Keratinocyte (primary cell): ENCODE measurements at regions not wholly inside any gene's neighbourhood (a gene's known extent, or its start where the extent isn't known, plus 50 kb on each side); places are given as distances from the start of the nearest gene placed in this dataset.

Source experiments
- DNase-seq: peaks from one replicate; pipeline ENCODE4 v3.0.0-alpha.2; 2011; ENCODE audit warnings: low read depth, missing footprints, low spot score
- FAIRE-seq: peaks from 2 replicates; lab custom pipeline; 2011; peaks lifted over from hg19 to GRCh38; lab: Jason Lieb, UNC
- H2AFZ ChIP-seq: 2 replicates; pipeline ENCODE4 v1.6.0; 2012; ENCODE audit warnings: low read length, control low read depth, inconsistent platforms; ENCODE audit not compliant: control insufficient read depth
- H3K27ac ChIP-seq: 2 replicates; pipeline ENCODE4 v1.5.1; 2011; ENCODE audit warnings: low read length; ENCODE audit not compliant: control insufficient read depth, insufficient read depth
- H3K27me3 ChIP-seq: 3 replicates; pipeline ENCODE4 v1.6.0; 2011; ENCODE audit warnings: low read length; ENCODE audit not compliant: control insufficient read depth, insufficient read depth; ENCODE audit errors: extremely low read depth
- H3K36me3 ChIP-seq, 2 experiments: 2 replicates in 1 of 2; 3 replicates in 1 of 2; pipeline ENCODE4 v1.5.1; 2011; ENCODE audit warnings: low read length in 2 of 2, mild to moderate bottlenecking in 1 of 2; ENCODE audit not compliant: control insufficient read depth in 2 of 2, insufficient read depth in 2 of 2; ENCODE audit errors: extremely low read depth in 1 of 2
- H3K4me1 ChIP-seq: 3 replicates; pipeline ENCODE4 v1.5.1; 2011; ENCODE audit warnings: low read length; ENCODE audit not compliant: control insufficient read depth, insufficient read depth; ENCODE audit errors: extremely low read depth
- H3K4me2 ChIP-seq: 3 replicates; pipeline ENCODE4 v1.6.0; 2011; ENCODE audit warnings: low read depth, low read length; ENCODE audit not compliant: control insufficient read depth, insufficient read depth; ENCODE audit errors: extremely low read depth
- H3K4me3 ChIP-seq, 3 experiments: fragments of 200-600 bp in 1 of 3; sonication (generic) in 1 of 3; 2 replicates in 2 of 3; 3 replicates in 1 of 3; pipeline ENCODE4 v1.5.1; 2011 to 2016; ENCODE audit warnings: low read length in 3 of 3, mild to moderate bottlenecking in 3 of 3, control low read depth in 2 of 3, inconsistent platforms in 1 of 3, low read depth in 1 of 3, mixed read lengths in 1 of 3, mixed run types in 1 of 3, moderate library complexity in 1 of 3; ENCODE audit not compliant: control insufficient read depth in 2 of 3, insufficient read depth in 2 of 3; ENCODE audit errors: extremely low read depth in 1 of 3
- H3K79me2 ChIP-seq: 2 replicates; pipeline ENCODE4 v1.6.0; 2012; ENCODE audit warnings: low read length; ENCODE audit not compliant: control insufficient read depth, insufficient read depth
- H3K9ac ChIP-seq: 3 replicates; pipeline ENCODE4 v1.6.0; 2011; ENCODE audit warnings: low read length; ENCODE audit not compliant: control insufficient read depth, insufficient read depth; ENCODE audit errors: extremely low read depth
- H3K9me1 ChIP-seq: 3 replicates; pipeline ENCODE4 v1.6.0; 2011; ENCODE audit warnings: low read length; ENCODE audit not compliant: control insufficient read depth, insufficient read depth; ENCODE audit errors: extremely low read depth
- H3K9me3 ChIP-seq: 2 replicates; pipeline ENCODE4 v1.5.1; 2012; ENCODE audit warnings: low read depth, low read length; ENCODE audit not compliant: control insufficient read depth
- H4K20me1 ChIP-seq: 3 replicates; pipeline ENCODE4 v1.6.0; 2011; ENCODE audit warnings: low read length; ENCODE audit not compliant: control insufficient read depth, insufficient read depth; ENCODE audit errors: extremely low read depth
- CTCF ChIP-seq, 3 experiments: IDR thresholded peaks in 1 of 3; conservative IDR thresholded peaks in 1 of 3; optimal IDR thresholded peaks in 1 of 3; 2 replicates in 2 of 3; 3 replicates in 1 of 3; pipeline versions ENCODE3 to v1.5.1; 2011; ENCODE audit warnings: low read length in 3 of 3, mild to moderate bottlenecking in 3 of 3, moderate library complexity in 2 of 3, control low read depth in 1 of 3, inconsistent platforms in 1 of 3; ENCODE audit not compliant: insufficient read depth in 2 of 3; ENCODE audit errors: extremely low read depth in 1 of 3
- EZH2 ChIP-seq: IDR thresholded peaks from one replicate; pipeline ENCODE4 v1.6.1; 2012; ENCODE audit warnings: inconsistent platforms, mild to moderate bottlenecking, low read length, moderate library complexity
- dilution Hi-C: fragments of 300-500 bp; cut with MboI; formaldehyde crosslinking; loops from one replicate; pipeline ENCODE4 v1.7.0; 2020; ENCODE audit warnings: low sequenced_read_pairs; ENCODE audit not compliant: extremely low pct_ligation_motif_present

- no peak overlapping the region for H2AFZ ChIP-seq
- no peak overlapping the region for H3K4me2 ChIP-seq
- no peak overlapping the region for H3K27ac ChIP-seq
- no peaks in the 10 kb centered on the region for H3K4me1 ChIP-seq
- dilution Hi-C loops = no loop called here
- no peaks in the 10 kb centered on the region for H3K27me3 ChIP-seq
- no peak overlapping the region for H3K9ac ChIP-seq
- H3K4me3 ChIP-seq = no peak overlapping the region
- DNase-seq (no peak), FAIRE-seq (no peak)
- H3K9me3 ChIP-seq = peaks cover 1% of the 10 kb centered on the region
- no peaks in the 10 kb centered on the region for H3K79me2 ChIP-seq
- TF ChIP-seq EZH2 (no peak), CTCF (optimal IDR thresholded peaks at IDR 0.05 in 1 of 3, IDR thresholded peaks at IDR 0.05 in 1 of 3, conservative IDR thresholded peaks at IDR 0.05 in 1 of 3; ENCODE audit: extremely low read depth in 1 of 3, insufficient read depth in 2 of 3, low read length in 3 of 3) (no peak)
- no peaks in the 10 kb centered on the region for H3K9me1 ChIP-seq
- no peaks in the 10 kb centered on the region for H4K20me1 ChIP-seq
- H3K36me3 ChIP-seq = no peaks in the 10 kb centered on the region
These were observed 405.5 kb upstream of the ADGRB3 start for GRCh38 chr6:68229566-68229965.

- Histone ChIP-seq H3K4me3 (no peak overlapping the region), H3K9me3 (peaks cover 1% of the 10 kb centered on the region), H2AFZ (no peak overlapping the region), H3K27me3 (no peaks in the 10 kb centered on the region), H3K9ac (no peak overlapping the region), H3K36me3 (no peaks in the 10 kb centered on the region), H3K9me1 (no peaks in the 10 kb centered on the region), H3K4me2 (no peak overlapping the region), H3K27ac (no peak overlapping the region), H4K20me1 (no peaks in the 10 kb centered on the region), H3K4me1 (no peaks in the 10 kb centered on the region), H3K79me2 (no peaks in the 10 kb centered on the region)
- dilution Hi-C loops = no loop called here
- FAIRE-seq = no peak
- no peak for DNase-seq
- TF ChIP-seq CTCF (optimal IDR thresholded peaks at IDR 0.05 in 1 of 3, IDR thresholded peaks at IDR 0.05 in 1 of 3, conservative IDR thresholded peaks at IDR 0.05 in 1 of 3; ENCODE audit: extremely low read depth in 1 of 3, insufficient read depth in 2 of 3, low read length in 3 of 3) (peak in 1 of 3 experiments; percentile 7), EZH2 (no peak)
These were observed 408.6 kb upstream of the ADGRB3 start for GRCh38 chr6:68226460-68226859.
